Endothelial cell of umbilical vein (primary cell): ENCODE measurements at regions not wholly inside any gene's neighbourhood (a gene's known extent, or its start where the extent isn't known, plus 50 kb on each side); places are given as distances from the start of the nearest gene placed in this dataset.
"Not testable (repeated sequence)": the region's sequence is repeated elsewhere in the genome, so short reads cannot be mapped to it uniquely, and the experiment has no call there.

ENCODE experiments used
- CTCF ChIP-seq, 2 donors: IDR thresholded peaks; 1 replicate in 1 of 2; 2 replicates in 1 of 2; pipeline ENCODE4 v1.5.1; 2011; ENCODE audit warnings: low read length in 2 of 2, mild to moderate bottlenecking in 2 of 2, moderate library complexity in 2 of 2, control low read depth in 1 of 2, inconsistent platforms in 1 of 2, low read depth in 1 of 2; ENCODE audit not compliant: insufficient read depth in 1 of 2; ENCODE audit errors: extremely low read depth in 1 of 2
- EZH2 ChIP-seq: IDR thresholded peaks from 2 replicates; pipeline ENCODE4 v1.6.1; 2012; ENCODE audit warnings: borderline replicate concordance, low read depth, mild to moderate bottlenecking, moderate library complexity, low read length, inconsistent platforms; ENCODE audit not compliant: severe bottlenecking
- FOS ChIP-seq: IDR thresholded peaks from 2 replicates; pipeline ENCODE4 v1.6.1; 2011; ENCODE audit warnings: mild to moderate bottlenecking, low read length, moderate library complexity, borderline replicate concordance; ENCODE audit not compliant: insufficient read depth
- GATA2 ChIP-seq: IDR thresholded peaks from 2 replicates; pipeline ENCODE4 v1.7.0; 2011; ENCODE audit warnings: low read depth, mild to moderate bottlenecking, moderate library complexity, mixed read lengths, low read length; ENCODE audit not compliant: insufficient read length, insufficient read depth
- MYC ChIP-seq: IDR thresholded peaks from one replicate; pipeline ENCODE4 v1.6.1; 2011; ENCODE audit warnings: mild to moderate bottlenecking, low read depth, low read length
- POLR2A ChIP-seq: IDR thresholded peaks from 2 replicates; pipeline ENCODE4 v1.6.1; 2012; ENCODE audit warnings: low read depth, mild to moderate bottlenecking, control low read depth, low read length
- POLR2AphosphoS5 ChIP-seq: IDR thresholded peaks from 2 replicates; pipeline ENCODE4 v1.6.1; 2012; ENCODE audit warnings: low read depth, mild to moderate bottlenecking, control low read depth, low read length, moderate library complexity; ENCODE audit not compliant: insufficient read depth
- TF ChIP-seq, protein P1 (sequence below): IDR thresholded peaks from 2 replicates; pipeline ENCODE4 v1.6.1; 2011; ENCODE audit not compliant: insufficient read depth, insufficient read length

DNA sequence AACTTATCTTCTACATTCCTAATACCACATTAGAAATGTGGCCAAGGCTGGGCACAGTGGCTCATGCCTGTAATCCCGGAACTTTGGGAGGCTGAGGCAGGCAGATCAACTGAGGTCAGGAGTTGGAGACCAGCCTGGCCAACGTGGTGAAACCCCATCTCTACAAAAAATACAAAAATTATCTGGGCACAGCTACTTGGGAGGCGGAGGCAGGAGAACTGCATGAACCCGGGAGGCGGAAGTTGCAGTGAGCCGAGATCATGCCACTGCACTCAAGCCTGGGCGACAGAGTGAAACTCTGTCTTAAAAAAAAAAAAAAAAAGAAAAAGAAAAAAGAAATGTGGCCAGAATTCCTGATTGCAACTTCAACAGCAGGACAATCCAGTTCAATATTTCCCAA is 196.6 kb upstream of the RASGEF1B start:
- TF ChIP-seq EZH2; POLR2A; CTCF (IDR thresholded peaks at IDR 0.05; ENCODE audit: extremely low read depth in 1 of 2, insufficient read depth in 1 of 2, low read depth in 1 of 2, low read length in 2 of 2); MYC; POLR2AphosphoS5; FOS; GATA2: not testable (repeated sequence)
- TF ChIP-seq, protein P1, sequence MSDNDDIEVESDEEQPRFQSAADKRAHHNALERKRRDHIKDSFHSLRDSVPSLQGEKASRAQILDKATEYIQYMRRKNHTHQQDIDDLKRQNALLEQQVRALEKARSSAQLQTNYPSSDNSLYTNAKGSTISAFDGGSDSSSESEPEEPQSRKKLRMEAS = not testable (repeated sequence)
